GM19324 (cell line): ENCODE measurements at regions not wholly inside any gene's neighbourhood (a gene's known extent, or its start where the extent isn't known, plus 50 kb on each side); places are given as distances from the start of the nearest gene placed in this dataset.

ENCODE experiments used
- ATAC-seq: cut with Tn5 transposase; IDR thresholded peaks from one replicate; pipeline ENCODE4 v1.9.1; 2021; ENCODE audit warnings: mild to moderate bottlenecking, moderate library complexity; ENCODE audit not compliant: unreplicated experiment, low FRiP score

DNA sequence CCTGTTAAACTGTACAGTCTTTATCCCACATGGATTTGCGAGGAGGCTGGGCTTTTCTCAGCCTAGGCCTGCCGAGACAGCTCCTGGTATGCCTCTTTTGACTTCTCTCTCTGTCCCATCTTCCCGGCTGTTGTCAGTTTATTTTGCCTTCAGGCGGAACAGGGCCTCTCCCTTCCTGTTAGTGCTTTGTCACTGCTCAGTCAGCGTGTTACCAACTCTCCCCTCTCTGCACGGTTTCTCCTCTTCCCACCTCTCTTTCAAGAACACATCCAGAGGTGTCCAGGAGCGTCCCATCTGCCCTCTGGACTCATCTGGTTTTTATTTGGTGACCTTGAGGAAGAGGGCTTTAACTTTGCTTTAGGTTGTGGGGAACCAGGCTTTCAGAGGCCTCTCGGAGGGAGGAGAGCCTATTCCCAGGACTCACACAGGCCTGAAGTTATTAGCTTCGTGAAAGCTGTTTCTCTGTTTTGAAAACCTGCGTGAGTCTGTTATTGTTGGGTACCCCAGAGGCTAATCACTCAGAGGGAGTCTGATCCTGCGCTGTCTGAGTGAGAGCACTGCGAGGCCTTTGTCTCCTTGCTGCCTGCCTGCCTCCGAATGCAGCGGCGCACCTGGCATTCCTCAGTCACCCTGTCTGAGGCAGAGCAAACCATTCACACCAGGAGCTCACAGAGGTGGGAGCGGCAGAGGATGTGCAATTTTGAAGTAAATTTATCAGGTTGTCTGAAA is 234.4 kb upstream of the MPDZ start:
- no peak for ATAC-seq

GRCh38 chr9:13513286-13513685 is 233.8 kb upstream of the MPDZ start:
- no peak for ATAC-seq

DNA sequence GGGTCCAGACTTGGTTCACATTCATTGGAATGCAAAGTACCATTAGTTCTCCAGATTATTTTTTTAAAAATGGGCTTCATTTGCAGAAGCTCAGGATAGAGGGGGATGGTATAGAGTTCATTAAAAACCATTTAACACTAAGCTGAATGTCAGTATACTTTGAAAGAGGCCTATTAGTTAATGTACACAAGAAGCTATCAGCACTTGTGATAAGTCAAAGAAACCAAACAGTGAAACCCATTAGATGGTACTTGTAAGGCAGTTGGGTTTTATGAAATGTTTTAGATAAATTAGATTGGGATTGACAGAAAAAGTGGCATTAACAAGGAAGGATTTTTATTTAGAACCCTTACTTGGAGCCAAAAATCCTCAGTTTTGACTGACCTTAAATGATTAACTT is 229.2 kb upstream of the MPDZ start:
- ATAC-seq, result no peak

- no peak for ATAC-seq
Measured at GRCh38 chr9:13508086-13508485, 228.6 kb upstream of the MPDZ start.

DNA sequence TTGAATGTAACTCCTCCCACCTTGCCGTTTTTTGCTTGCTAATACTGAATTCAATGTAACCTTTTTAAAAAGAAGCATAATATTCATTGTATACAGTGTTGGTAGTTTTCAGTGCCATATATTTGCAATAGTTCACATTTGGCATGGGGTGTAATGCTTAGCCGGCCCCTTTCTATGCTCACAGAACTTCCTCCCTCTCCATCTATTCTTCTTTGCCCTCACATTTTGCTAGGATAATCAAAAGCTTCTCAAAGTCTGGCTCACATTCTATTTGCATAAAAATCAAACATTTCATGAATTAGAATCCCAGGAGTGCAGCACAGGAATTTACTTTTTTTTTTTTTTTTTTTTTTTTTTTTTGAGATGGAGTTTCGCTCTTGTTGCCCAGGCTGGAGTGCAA is 226.3 kb upstream of the MPDZ start:
- no peak for ATAC-seq

- no peak for ATAC-seq
Measured at GRCh38 chr9:13503599-13503998, 224.1 kb upstream of the MPDZ start.

DNA sequence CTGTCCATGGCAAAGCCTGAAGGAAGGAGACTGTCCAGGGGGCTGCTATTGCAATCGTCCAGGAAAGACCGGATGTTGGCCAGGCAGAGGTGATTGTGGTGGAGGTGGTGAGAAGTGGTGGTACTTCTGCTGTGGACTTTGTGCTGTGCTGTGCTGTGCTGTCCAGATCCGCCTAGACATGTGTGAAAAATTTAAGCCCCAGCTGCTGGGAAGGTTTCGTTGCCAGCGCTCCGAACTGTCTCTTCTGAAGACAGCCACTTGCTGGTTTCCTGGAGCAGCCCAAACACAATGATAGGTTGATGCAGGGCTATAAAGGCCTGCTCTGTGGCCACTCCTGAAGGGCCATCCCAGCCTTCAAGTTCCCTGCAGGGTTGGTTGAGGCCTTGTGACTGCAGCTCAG is 223.0 kb upstream of the MPDZ start:
- ATAC-seq, result no peak

GRCh38 chr9:13501018-13501417 is 221.5 kb upstream of the MPDZ start:
- no peak for ATAC-seq

DNA sequence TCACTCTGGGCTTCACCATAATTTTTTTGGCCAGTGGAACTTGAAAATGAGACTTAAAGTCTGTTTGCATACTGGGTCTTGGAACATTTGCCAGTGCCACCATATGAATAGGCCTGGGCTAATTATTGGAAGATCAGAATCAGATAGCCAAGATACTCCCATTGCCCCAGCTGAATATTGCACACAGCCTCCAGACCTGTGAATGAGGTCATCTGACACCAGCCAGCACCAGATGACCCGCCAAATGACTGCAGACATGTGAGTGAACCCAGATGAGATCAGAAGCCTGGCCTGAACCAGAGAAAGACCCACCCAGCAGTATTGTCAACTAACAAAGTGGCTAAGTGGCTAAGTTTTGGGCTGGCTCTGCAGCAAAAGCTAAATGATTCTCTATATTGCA is 220.5 kb upstream of the MPDZ start:
- no peak for ATAC-seq

DNA sequence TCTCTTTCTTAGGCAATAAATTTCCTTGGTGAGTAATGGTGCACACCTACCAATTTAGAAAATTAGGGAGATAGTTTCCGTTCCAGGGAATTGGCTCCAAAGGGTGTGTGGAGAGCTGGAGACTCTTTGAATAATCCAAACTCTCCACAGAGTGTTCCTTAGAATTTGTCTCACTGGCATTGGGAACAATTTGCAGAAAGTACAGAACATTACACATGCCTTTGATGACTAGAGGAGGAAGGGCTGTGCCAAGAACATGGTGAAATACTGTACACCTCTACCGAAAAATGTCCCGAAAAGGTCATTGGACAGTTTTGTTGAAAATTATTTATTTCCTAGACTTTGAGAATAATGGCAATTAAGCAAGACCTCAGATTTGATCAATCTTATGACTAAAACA is 214.2 kb upstream of the MPDZ start:
- ATAC-seq, result no peak

GRCh38 chr9:13491493-13492424 is 212.3 kb upstream of the MPDZ start:
- ATAC-seq, result no peak

DNA sequence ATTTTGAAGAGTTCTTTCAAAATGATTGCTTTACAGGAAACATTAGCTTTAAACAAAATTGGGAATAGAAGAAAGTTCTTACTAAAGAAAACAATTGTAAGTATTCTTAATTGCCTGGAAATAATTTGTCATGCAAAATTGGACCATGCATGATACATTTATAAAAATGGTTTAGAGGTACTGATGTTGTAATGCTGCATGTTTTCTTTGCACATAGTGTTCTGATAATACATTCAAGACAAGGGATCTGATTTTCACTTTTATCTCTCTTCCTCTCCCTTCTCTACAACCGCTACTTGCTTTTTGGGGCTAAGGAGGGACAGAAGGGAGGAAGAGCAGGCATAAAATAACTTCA is 211.6 kb upstream of the MPDZ start:
- ATAC-seq, result no peak

DNA sequence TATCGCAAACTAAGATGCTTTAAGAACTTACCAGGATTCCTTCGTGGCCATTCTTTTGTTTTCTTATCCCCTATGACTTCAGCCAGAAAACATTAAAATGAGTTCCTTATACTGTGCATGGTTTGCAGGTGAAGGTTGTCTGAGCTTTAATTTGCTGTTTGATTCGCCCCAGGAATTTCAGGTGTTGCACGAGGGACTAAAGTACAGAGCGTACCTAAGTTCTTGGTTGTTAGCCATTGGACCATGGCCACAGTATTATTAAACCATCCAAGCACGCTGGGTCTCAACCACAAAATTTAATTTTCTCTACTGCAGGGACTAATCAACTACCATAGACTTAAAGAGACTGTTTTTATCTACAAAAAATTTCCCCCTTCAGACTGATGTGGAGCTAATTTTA is 208.4 kb upstream of the MPDZ start:
- ATAC-seq, result no peak

GRCh38 chr9:13487498-13487897 is 208.0 kb upstream of the MPDZ start:
- no peak for ATAC-seq

DNA sequence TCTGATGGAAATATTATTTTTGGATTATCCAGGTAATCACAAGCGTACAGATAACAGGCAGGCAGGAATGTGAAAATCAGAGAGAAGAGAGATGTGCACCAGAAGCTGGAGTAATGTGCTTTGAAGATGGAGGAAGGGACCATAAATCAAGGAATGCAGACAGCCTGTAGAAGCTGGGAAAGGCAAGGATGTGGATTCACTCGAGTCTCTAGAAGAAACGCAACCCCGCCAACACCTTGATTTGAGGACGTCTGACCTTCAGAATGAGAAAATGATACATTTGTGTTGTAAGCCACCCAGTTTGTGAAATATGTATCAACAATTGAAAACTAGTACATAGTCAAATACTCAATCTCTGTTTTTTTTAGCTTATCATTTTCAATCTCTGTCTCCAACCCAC is 207.6 kb upstream of the MPDZ start:
- ATAC-seq, result no peak

GRCh38 chr9:13485068-13485596 is 205.6 kb upstream of the MPDZ start:
- ATAC-seq, result no peak

DNA sequence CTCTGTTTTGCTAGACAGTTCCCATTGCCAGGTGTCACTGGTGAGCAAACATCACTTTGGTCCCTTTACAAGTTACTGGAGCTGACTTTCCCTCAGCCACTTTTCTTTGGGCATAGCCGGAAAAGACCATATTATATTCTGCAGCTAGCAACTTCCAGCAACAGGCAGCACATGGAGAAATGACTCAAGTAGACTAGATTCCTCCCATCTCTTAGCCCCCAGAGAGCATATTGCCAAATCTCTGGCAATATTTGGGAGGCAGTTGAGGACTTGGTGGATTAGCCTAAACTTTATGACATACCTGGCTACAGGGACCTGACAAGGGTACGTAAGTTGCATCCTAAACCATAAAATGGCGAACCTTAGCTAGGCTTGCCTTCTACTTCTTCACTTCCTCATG is 204.7 kb upstream of the MPDZ start:
- ATAC-seq, result no peak

- no peak for ATAC-seq
Measured at GRCh38 chr9:13481274-13481673, 201.8 kb upstream of the MPDZ start.

GRCh38 chr9:13480693-13481092 is 201.2 kb upstream of the MPDZ start:
- ATAC-seq, result no peak

DNA sequence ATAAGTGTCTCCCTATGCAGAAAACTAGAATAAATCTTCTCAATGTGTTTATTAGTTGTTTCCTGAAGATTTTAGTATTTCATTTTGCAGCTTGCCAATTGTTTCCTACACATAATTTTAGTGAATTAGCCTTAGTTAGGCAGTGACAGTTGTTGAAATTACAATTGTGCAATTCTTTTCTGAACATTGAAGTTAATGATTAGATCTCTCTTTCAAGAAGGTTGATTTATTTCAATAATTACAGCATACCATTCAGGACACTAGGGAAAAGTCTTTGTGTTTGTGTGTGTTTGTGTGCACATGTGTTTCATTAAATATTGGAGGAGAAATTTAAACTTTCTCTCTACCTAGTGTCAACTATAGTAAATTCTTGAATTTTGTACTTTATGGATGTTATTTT is 199.6 kb upstream of the MPDZ start:
- ATAC-seq, result no peak

- ATAC-seq, result no peak
Measured at GRCh38 chr9:13478639-13479038, 199.1 kb upstream of the MPDZ start.

DNA sequence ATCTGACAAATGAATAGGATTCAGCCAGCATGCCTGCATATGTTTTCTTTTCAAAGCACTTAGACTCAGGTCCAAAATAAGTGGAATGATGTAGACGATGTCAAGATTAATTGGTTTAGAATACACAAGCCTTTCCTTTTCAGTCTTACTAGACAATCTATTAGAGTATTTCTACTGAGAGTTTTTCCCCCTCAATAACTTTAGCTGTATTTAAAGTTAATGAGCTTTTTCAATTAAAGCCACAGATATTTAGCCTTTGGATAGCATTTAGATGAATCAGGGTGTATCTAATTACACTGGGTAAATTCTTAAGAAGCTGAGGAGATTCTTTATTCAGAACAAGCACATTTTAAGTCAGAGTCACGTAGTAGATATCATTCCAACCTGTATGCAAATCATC is 198.7 kb upstream of the MPDZ start:
- no peak for ATAC-seq
